ENCODE measurements at regions not wholly inside any gene's neighbourhood (a gene's known extent, or its start where the extent isn't known, plus 50 kb on each side); places are given as distances from the start of the nearest gene placed in this dataset.

DNA sequence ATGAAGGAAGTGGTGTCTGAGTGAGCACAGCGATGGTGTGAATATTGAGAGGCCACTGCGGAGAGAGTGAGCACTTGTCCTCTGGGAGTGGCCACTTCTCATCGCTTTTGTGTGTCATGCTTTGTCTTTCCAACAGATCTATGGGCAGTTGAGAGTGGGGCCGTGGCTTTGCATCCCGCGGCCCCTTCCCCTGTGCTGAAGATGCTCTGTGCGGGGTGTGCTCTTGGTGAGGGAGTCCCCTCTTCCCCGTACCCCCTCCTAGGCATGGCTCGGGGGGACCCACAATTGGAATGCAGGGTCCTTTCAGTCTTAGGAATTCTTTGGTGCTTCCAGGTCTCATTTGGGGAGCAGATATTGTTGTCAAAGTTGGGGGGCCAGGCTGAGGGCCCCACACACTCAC, 197.3 kb upstream of the WSCD1 start:
- Mint-ChIP-seq H3K4me1 (peaks cover 4% of the 10 kb centered on the region), H3K27me3 (ENCODE audit: insufficient read depth, low read depth) (peaks cover 15% of the 10 kb centered on the region), H3K4me3 (no peak overlapping the region), H3K36me3 (no peaks in the 10 kb centered on the region), H3K27ac (peak overlapping the region; percentile 91), H3K9me3 (no peaks in the 10 kb centered on the region)
- Histone ChIP-seq H3K27ac (no peak overlapping the region), H2AFZ (replicated peaks) (no peak overlapping the region), H3K27me3 (no peaks in the 10 kb centered on the region), H3F3A (ENCODE audit: low read depth) (no peaks in the 10 kb centered on the region), H3K4me1 (no peaks in the 10 kb centered on the region), H4K20me1 (ENCODE audit: low read depth) (no peaks in the 10 kb centered on the region), H3K9ac (no peak overlapping the region), H3K4me3 (no peak overlapping the region), H3K4me2 (no peak overlapping the region), H3K79me2 (ENCODE audit: low read depth) (no peaks in the 10 kb centered on the region), H3K36me3 (no peaks in the 10 kb centered on the region), H3K9me3 (ENCODE audit: low read depth) (no peaks in the 10 kb centered on the region)
- no peak for DNase-seq (ENCODE audit: low spot score)
- TF ChIP-seq EZH2 (IDR thresholded peaks at IDR 0.05), result no peak
- TF ChIP-seq, protein P1, sequence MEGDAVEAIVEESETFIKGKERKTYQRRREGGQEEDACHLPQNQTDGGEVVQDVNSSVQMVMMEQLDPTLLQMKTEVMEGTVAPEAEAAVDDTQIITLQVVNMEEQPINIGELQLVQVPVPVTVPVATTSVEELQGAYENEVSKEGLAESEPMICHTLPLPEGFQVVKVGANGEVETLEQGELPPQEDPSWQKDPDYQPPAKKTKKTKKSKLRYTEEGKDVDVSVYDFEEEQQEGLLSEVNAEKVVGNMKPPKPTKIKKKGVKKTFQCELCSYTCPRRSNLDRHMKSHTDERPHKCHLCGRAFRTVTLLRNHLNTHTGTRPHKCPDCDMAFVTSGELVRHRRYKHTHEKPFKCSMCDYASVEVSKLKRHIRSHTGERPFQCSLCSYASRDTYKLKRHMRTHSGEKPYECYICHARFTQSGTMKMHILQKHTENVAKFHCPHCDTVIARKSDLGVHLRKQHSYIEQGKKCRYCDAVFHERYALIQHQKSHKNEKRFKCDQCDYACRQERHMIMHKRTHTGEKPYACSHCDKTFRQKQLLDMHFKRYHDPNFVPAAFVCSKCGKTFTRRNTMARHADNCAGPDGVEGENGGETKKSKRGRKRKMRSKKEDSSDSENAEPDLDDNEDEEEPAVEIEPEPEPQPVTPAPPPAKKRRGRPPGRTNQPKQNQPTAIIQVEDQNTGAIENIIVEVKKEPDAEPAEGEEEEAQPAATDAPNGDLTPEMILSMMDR (IDR thresholded peaks at IDR 0.05), result no peak
- no peak for TF ChIP-seq EZH2phosphoT487 (IDR thresholded peaks at IDR 0.05)

DNA sequence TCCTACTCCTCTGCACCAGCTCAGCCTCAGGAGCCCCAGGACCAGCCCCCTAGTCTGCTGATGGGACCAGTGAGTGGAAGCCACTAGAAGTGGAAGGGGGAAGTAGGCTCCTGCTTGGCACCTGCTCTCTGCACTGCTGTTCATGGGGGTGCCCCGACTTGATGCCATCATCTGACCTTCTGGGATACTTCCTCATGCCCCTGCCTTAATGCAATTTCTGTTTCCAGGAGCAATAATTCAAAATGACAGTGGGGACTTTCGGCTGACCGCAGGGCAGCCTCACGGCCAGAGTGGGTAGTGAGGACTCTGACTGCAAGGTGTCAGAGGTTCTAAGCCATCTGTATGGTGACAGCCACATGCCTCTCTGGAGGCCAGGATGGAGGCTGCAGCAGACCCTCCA, 196.4 kb upstream of the WSCD1 start:
- no peak overlapping the region for H3K4me3 Mint-ChIP-seq

DNA sequence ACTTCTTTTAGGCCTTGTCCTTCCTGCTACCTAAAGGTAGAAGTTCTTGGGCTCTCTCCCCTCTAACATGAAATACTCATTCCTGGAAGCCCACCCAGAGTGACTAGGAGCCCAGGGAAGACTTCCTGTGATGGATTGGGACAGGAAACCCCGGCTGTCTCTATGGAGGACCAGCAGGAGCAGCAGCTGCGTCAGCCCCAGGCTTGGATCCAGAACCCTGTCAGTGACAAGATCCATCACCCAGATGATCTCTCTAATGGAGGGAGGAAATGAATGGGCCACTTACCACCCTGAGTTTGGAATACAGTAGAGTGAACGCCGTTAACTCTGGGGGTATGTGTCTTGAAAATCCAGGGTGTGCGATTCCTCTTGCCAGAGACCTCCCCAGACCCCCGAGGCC, 195.7 kb upstream of the WSCD1 start:
- H4K20me1 ChIP-seq (ENCODE audit: low read depth), result no peaks in the 10 kb centered on the region
- H3K9me3 ChIP-seq (ENCODE audit: low read depth), result no peaks in the 10 kb centered on the region
- H3K4me1 ChIP-seq, result no peaks in the 10 kb centered on the region
- H3K27me3 Mint-ChIP-seq (ENCODE audit: insufficient read depth, low read depth), result peaks cover 13% of the 10 kb centered on the region
- no peaks in the 10 kb centered on the region for H3K4me1 Mint-ChIP-seq
- H3F3A ChIP-seq (ENCODE audit: low read depth), result no peaks in the 10 kb centered on the region
- H2AFZ ChIP-seq (replicated peaks), result no peak overlapping the region
- no peaks in the 10 kb centered on the region for H3K36me3 ChIP-seq
- H3K9me3 Mint-ChIP-seq, result no peaks in the 10 kb centered on the region
- H3K4me3 ChIP-seq, result no peak overlapping the region
- H3K27ac Mint-ChIP-seq, result peak overlapping the region; percentile 81
- no peaks in the 10 kb centered on the region for H3K36me3 Mint-ChIP-seq
- H3K4me2 ChIP-seq, result no peak overlapping the region
- no peak overlapping the region for H3K9ac ChIP-seq
- no peak for DNase-seq (ENCODE audit: low spot score)
- H3K79me2 ChIP-seq (ENCODE audit: low read depth), result no peaks in the 10 kb centered on the region
- no peak overlapping the region for H3K4me3 Mint-ChIP-seq
- TF ChIP-seq EZH2phosphoT487 (IDR thresholded peaks at IDR 0.05) (no peak), EZH2 (IDR thresholded peaks at IDR 0.05) (no peak)
- TF ChIP-seq, protein P1 (IDR thresholded peaks at IDR 0.05), result no peak
- H3K27me3 ChIP-seq, result no peaks in the 10 kb centered on the region
- H3K27ac ChIP-seq, result no peak overlapping the region

More for the DNA sequence above, 196.4 kb upstream of the WSCD1 start:
- H3K9me3 Mint-ChIP-seq, result no peaks in the 10 kb centered on the region
- Histone ChIP-seq H3K79me2 (ENCODE audit: low read depth) (no peaks in the 10 kb centered on the region), H3K4me3 (no peak overlapping the region), H3K9ac (no peak overlapping the region), H3K27me3 (no peaks in the 10 kb centered on the region), H3K4me1 (no peaks in the 10 kb centered on the region), H2AFZ (replicated peaks) (no peak overlapping the region), H3K36me3 (no peaks in the 10 kb centered on the region), H3K27ac (no peak overlapping the region), H3F3A (ENCODE audit: low read depth) (no peaks in the 10 kb centered on the region), H4K20me1 (ENCODE audit: low read depth) (no peaks in the 10 kb centered on the region), H3K4me2 (no peak overlapping the region), H3K9me3 (ENCODE audit: low read depth) (no peaks in the 10 kb centered on the region)
- peaks cover 13% of the 10 kb centered on the region for H3K27me3 Mint-ChIP-seq (ENCODE audit: insufficient read depth, low read depth)
- no peaks in the 10 kb centered on the region for H3K36me3 Mint-ChIP-seq
- no peak for DNase-seq (ENCODE audit: low spot score)
- H3K27ac Mint-ChIP-seq, result no peak overlapping the region
- H3K4me1 Mint-ChIP-seq, result peaks cover under 1% of the 10 kb centered on the region
- TF ChIP-seq EZH2phosphoT487 (IDR thresholded peaks at IDR 0.05) (no peak), EZH2 (IDR thresholded peaks at IDR 0.05) (no peak)
- TF ChIP-seq, protein P1 (IDR thresholded peaks at IDR 0.05), result no peak
